ENCODE measurements at regions not wholly inside any gene's neighbourhood (a gene's known extent, or its start where the extent isn't known, plus 50 kb on each side); places are given as distances from the start of the nearest gene placed in this dataset.
"Not testable (repeated sequence)": the region's sequence is repeated elsewhere in the genome, so short reads cannot be mapped to it uniquely, and the experiment has no call there.

DNA sequence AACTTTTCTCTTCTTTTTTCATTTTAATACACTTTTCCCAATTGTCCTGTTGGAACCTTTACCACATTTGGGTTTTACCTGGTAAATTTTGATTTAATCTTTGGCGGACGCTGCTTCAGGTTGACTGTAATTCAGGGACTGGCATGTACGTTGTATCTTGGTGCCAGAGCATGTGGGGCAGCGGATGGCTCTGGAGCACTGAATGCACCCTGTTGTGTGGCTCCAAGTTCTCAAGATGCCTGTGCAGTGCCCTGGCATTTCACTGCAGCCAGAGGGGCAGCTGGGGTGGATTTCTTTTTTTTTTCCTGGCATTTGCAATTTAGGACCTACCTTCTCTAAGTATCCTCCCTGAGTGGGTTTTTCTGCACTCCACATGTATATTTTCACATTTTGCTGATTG is 242.2 kb downstream of the BLID start:
- no peak overlapping the region for H3K27ac ChIP-seq
- H3K4me1 ChIP-seq (replicated peaks): no peaks in the 10 kb centered on the region
- no peaks in the 10 kb centered on the region for H3K36me3 ChIP-seq
- H3K27me3 ChIP-seq (replicated peaks): no peaks in the 10 kb centered on the region
- no peak for DNase-seq (ENCODE audit: low read depth in 1 of 2, low spot score in 2 of 2)
- H3K9me3 ChIP-seq (replicated peaks): no peaks in the 10 kb centered on the region
- H3K4me3 ChIP-seq: no peak overlapping the region

DNA sequence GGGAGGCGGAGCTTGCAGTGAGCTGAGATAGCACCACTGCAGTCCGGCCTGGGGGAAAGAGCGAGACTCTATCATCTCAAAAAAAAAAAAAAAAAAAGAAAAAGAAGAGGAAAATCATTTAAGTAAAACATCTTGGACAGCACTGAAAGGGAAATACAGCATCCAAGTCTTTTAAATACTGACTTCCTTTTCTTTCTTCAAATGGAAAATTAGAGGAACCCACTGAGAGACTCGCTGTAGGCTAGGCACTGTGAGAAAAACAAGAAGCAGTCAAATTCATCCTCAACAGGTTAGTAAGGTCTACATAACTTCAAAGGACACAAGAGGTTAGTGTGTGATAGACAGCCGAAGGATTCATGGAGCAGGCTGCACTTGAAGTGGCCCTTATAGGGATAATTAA is 243.7 kb downstream of the BLID start:
- no peak for DNase-seq (ENCODE audit: low read depth in 1 of 2, low spot score in 2 of 2)
- Histone ChIP-seq H3K27ac (no peak overlapping the region), H3K27me3 (replicated peaks) (no peaks in the 10 kb centered on the region), H3K4me3 (no peak overlapping the region), H3K4me1 (replicated peaks) (no peaks in the 10 kb centered on the region), H3K36me3 (no peaks in the 10 kb centered on the region), H3K9me3 (replicated peaks) (no peaks in the 10 kb centered on the region)

DNA sequence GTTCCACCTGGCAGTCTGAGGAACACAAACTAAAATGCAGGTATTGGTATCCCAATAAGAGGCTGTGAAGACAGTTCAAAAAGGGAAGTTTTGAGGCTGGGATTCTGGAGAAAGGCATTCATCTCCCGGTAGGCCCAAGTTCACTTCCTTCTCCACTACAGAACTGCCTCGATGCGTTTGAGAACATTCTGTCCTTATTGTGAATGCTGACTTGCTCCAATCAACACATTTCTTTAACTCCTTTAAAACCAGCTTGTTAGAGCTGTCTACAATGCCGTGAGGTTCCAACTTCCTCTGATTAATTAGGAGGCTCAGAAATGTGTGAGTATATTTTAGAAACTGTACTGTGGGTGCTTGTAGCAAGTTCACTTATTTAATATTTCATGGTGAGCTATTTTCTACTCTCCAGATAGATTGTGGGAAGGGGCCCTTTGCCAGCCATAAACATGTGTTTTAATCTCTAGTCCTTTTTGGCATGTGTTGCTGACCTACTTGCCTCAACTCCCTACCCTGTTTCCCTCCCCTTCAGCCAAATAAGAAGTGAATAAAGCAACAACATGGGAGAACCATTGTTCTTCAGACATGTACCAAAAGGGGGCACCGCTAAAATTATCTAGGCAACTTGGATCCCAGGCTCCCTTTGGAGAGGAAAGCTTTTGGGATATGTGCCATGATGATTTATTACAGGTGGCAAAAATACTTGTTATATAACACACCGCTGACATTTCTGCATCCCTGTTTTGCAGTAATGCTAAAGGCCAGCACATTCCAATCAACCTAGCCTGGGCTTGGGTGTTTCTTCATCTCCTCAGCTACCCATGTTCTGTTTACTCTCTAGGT is 245.6 kb downstream of the BLID start:
- no peaks in the 10 kb centered on the region for H3K4me1 ChIP-seq (replicated peaks)
- no peak overlapping the region for H3K4me3 ChIP-seq
- DNase-seq (ENCODE audit: low read depth in 1 of 2, low spot score in 2 of 2): no peak
- H3K27me3 ChIP-seq (replicated peaks): no peaks in the 10 kb centered on the region
- no peak overlapping the region for H3K27ac ChIP-seq
- H3K36me3 ChIP-seq: no peaks in the 10 kb centered on the region
- no peaks in the 10 kb centered on the region for H3K9me3 ChIP-seq (replicated peaks)

DNA sequence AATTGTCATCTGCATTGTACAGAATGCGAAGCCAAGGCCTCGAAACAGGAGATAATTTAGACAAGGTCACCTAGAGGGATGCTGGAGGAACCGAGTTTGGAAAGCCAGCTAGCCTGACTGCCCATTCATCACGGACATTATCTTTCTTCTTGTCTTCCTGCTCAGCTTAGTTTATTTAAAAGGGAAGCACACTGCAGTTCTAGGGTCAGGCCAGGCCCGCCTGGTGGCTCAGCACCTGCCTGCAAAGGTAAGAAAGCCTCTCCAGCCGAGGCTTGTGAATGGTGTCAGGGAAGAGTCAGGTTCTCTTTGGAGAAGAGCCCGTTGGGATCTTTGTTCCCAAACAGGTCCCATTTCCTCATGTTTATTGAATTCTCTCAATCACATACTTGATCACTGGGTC is 246.5 kb downstream of the BLID start:
- no peaks in the 10 kb centered on the region for H3K9me3 ChIP-seq (replicated peaks)
- no peaks in the 10 kb centered on the region for H3K4me1 ChIP-seq (replicated peaks)
- no peak overlapping the region for H3K4me3 ChIP-seq
- no peaks in the 10 kb centered on the region for H3K27me3 ChIP-seq (replicated peaks)
- DNase-seq (ENCODE audit: low read depth in 1 of 2, low spot score in 2 of 2): no peak
- H3K36me3 ChIP-seq: no peaks in the 10 kb centered on the region
- no peak overlapping the region for H3K27ac ChIP-seq

DNA sequence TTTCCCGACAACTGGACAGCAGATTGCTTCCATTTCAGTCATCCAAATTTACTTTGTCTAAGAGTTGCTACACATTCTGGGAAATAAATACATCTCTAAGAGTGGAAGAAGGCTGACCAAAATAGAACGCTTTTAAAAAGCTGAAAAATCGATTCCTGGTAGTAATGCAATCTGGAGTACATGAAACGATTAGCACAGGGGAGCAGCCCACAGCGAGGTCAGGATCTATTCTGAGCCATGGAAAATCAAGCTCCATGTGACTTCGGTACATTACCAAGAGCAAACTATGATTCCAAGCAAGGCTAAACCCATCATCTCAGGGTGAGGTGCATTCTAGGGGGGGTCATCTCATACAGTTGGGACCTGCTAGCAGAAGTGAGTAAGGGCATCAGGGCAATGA is 249.3 kb downstream of the BLID start:
- Histone ChIP-seq H3K9me3 (replicated peaks) (no peaks in the 10 kb centered on the region), H3K4me3 (no peak overlapping the region), H3K27me3 (replicated peaks) (no peaks in the 10 kb centered on the region), H3K4me1 (replicated peaks) (no peaks in the 10 kb centered on the region), H3K36me3 (no peaks in the 10 kb centered on the region), H3K27ac (no peak overlapping the region)
- no peak for DNase-seq (ENCODE audit: low read depth in 1 of 2, low spot score in 2 of 2)

DNA sequence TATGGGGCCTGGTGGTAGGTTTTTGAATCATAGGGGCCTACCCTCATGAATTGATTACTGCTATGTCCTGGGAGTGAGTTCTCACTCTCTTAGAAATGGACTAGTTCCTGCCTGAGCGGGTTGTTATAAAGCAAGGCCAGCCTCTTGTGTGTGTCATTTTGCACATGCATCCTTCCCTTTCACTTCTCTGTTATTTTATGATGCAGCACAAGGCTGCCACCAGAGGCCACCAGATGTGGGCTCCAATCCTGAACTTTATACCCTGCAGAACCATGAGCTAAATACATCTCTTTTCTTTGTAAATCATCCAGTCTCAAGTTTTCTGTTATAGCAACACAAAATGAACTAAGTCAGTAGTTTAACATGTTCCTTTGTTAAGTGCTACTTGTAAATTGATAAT is 251.4 kb downstream of the BLID start:
- Histone ChIP-seq H3K4me1 (replicated peaks) (no peaks in the 10 kb centered on the region), H3K4me3 (no peak overlapping the region), H3K27me3 (replicated peaks) (no peaks in the 10 kb centered on the region), H3K36me3 (no peaks in the 10 kb centered on the region), H3K27ac (no peak overlapping the region), H3K9me3 (replicated peaks) (no peaks in the 10 kb centered on the region)
- DNase-seq (ENCODE audit: low read depth in 1 of 2, low spot score in 2 of 2): no peak

DNA sequence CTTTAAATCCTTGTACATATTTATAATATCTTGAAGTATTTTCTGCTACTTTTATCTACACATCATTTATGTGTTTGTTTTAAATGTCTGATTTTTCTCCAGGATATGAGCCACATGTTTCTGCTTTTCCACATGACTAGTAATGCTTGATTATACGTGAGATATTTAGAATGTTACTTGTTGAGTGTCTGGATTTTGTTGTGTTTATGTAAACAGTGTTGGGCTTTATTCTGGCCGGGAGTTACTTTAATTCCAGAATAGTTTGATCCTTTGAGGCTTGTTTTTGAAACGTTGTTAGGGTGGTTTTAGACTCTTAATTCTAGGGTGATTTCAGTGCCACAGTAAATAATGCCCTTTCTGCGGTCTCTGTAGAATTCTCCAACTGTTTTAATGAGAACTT is 252.9 kb downstream of the BLID start:
- Histone ChIP-seq H3K27ac (no peak overlapping the region), H3K4me3 (no peak overlapping the region), H3K4me1 (replicated peaks) (no peaks in the 10 kb centered on the region), H3K9me3 (replicated peaks) (no peaks in the 10 kb centered on the region), H3K36me3 (no peaks in the 10 kb centered on the region), H3K27me3 (replicated peaks) (no peaks in the 10 kb centered on the region)
- no peak for DNase-seq (ENCODE audit: low read depth in 1 of 2, low spot score in 2 of 2)

DNA sequence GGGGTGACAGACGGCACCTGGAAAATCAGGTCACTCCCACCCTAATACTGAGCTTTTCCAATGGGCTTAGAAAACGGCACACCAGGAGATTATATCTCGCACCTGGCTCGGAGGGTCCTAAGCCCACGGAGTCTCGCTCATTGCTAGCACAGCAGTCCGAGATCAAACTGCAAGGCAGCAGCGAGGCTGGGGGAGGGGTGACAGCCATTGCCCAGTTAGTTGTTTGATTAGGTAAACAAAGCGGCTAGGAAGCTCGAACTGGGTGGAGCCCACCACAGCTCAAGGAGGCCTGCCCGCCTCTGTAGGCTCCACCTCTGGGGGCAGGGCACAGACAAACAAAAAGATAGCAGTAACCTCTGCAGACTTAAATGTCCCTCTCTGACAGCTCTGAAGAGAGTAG is 260.9 kb downstream of the BLID start:
- H3K27ac ChIP-seq; H3K36me3 ChIP-seq; DNase-seq (ENCODE audit: low read depth in 1 of 2, low spot score in 2 of 2); H3K4me1 ChIP-seq (replicated peaks); H3K27me3 ChIP-seq (replicated peaks); H3K4me3 ChIP-seq; H3K9me3 ChIP-seq (replicated peaks): not testable (repeated sequence)

DNA sequence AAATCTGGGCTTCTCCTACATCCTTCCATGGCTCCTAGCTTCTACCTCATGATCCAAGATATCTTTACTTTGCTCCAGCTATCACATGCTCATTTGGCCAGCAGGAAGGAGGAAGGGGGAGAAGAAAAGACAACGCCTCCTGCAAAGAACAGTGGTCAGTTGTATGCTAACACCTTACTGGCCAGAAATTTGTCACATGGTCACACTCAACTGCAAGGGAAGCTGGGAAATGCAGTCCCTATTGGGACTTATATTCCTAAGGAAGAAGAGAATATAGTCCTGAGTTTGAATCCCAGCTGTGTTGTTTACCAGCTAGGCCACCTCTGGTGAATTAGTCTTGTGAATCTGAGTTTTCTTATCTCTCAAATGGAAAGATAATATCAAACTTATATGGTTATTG is 272.0 kb downstream of the BLID start:
- Histone ChIP-seq H3K27me3 (replicated peaks) (no peaks in the 10 kb centered on the region), H3K36me3 (no peaks in the 10 kb centered on the region), H3K9me3 (replicated peaks) (no peaks in the 10 kb centered on the region), H3K27ac (no peak overlapping the region), H3K4me3 (no peak overlapping the region), H3K4me1 (replicated peaks) (no peaks in the 10 kb centered on the region)
- DNase-seq (ENCODE audit: low read depth in 1 of 2, low spot score in 2 of 2): no peak

DNA sequence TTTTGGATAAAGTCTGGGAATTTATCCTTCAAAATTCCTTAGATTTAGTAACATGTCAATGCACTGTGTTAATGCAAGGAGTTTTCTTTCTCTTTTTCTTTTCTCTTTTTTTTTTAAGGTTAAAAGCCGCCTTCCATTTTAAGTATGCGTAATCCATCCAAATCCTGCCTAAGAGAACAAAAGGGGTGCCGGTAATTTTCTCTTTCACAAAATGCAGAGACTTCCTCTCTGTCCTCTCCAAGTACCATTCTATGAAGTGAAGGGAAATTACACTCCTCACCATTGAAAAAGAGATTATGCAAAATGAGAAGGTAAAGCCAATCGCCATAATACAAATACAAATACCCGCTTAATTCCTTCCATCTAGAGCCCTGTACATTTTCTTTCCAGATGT is 273.8 kb downstream of the BLID start:
- Histone ChIP-seq H3K4me1 (replicated peaks) (no peaks in the 10 kb centered on the region), H3K27me3 (replicated peaks) (no peaks in the 10 kb centered on the region), H3K27ac (no peak overlapping the region), H3K9me3 (replicated peaks) (no peaks in the 10 kb centered on the region), H3K36me3 (no peaks in the 10 kb centered on the region), H3K4me3 (no peak overlapping the region)
- DNase-seq (ENCODE audit: low read depth in 1 of 2, low spot score in 2 of 2): no peak

DNA sequence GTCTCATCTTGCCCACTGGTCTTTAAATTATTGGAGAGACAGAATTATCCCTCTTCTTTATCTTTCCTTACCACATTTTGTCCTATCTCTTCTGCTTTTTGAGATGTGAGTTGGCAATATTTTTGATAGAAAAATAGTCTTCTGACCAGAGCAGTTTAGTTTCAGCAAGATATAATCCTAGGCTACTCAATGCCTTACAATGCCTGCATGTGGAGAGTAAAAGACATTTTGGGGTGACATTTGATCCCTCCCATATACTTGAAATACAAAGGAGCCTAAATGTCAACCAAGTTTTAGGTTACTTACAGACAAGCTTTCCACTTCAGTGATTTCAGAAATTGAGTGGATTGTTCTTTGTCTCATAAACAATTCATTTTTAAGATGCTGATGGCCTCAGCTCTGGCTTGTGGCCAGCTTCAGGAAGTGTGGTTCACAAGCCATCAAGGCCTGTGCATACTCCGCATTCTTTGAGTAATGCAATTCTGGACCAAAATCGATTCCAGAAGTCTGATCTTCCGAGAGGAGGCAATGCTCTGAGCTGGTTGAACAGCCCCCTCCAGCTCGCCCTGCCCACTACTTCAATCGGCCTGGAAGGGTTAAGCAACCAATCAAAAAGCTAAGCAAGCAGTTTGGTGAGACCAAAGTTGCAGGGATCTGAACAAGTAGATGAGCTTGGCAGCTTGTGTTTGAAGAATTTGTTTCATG is 274.4 kb downstream of the BLID start:
- Histone ChIP-seq H3K9me3 (replicated peaks) (no peaks in the 10 kb centered on the region), H3K27me3 (replicated peaks) (no peaks in the 10 kb centered on the region), H3K4me3 (no peak overlapping the region), H3K27ac (no peak overlapping the region), H3K36me3 (no peaks in the 10 kb centered on the region), H3K4me1 (replicated peaks) (no peaks in the 10 kb centered on the region)
- DNase-seq (ENCODE audit: low read depth in 1 of 2, low spot score in 2 of 2): no peak

DNA sequence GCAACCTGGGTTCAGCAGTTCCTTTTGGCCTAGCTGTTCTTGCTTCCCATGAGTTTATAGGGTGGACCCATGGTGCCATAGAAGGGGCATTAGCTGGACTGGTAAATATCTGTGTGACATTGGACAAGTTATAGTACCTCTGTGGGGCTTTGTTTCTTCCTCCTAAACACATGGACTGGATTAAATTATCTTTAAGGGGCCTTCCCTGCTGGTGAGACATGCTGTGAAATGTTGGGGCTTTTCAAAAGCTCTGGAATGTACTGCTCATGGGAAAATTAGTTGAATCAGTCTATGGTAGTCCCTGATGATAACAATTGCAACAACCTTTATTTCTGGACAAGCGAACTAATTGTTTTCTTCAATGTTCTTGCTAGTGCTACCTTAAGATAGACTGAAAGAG is 276.2 kb downstream of the BLID start:
- Histone ChIP-seq H3K4me1 (replicated peaks) (no peaks in the 10 kb centered on the region), H3K4me3 (no peak overlapping the region), H3K36me3 (no peaks in the 10 kb centered on the region), H3K27me3 (replicated peaks) (no peaks in the 10 kb centered on the region), H3K9me3 (replicated peaks) (no peaks in the 10 kb centered on the region), H3K27ac (no peak overlapping the region)
- no peak for DNase-seq (ENCODE audit: low read depth in 1 of 2, low spot score in 2 of 2)

DNA sequence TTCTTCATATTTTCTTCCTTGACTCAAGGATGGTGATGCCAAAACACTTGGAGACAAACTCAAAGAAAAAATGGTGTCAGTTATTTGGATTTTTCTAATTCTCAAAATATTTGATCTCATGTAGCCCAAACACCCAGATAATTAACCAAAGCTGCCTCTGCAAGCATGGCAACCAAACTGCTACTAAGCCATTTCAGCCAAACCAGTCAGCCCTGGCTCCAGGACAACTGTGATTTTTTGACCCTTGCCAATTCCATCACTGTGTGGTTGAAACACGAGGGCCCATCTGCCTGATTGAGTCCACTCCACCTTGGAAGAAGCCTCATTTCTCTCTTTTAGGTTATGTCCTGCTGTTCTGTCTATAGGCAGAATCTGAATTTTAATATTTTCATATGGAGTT is 277.4 kb downstream of the BLID start:
- no peak overlapping the region for H3K27ac ChIP-seq
- no peak for DNase-seq (ENCODE audit: low read depth in 1 of 2, low spot score in 2 of 2)
- H3K36me3 ChIP-seq: no peaks in the 10 kb centered on the region
- no peaks in the 10 kb centered on the region for H3K4me1 ChIP-seq (replicated peaks)
- H3K27me3 ChIP-seq (replicated peaks): no peaks in the 10 kb centered on the region
- no peaks in the 10 kb centered on the region for H3K9me3 ChIP-seq (replicated peaks)
- H3K4me3 ChIP-seq: no peak overlapping the region

DNA sequence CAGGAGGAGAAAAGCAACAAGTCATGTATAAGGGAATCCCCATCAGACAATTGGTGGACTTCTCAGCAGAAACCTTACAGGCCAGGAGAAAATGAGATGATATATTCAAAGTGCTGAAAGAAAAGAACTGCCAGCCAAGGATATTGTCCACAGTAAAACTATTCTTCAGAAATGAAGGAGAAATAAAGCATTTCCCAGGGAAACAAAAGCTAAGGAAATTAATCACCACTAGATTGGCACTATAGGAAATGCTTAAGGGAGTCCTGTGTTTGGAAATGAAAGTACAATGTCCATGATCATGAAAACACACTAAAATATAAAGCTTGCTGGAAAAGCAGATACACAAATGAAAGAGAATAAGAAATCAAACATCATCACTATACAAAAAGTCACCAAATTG is 282.0 kb downstream of the BLID start:
- Histone ChIP-seq H3K27me3 (replicated peaks) (no peaks in the 10 kb centered on the region), H3K4me1 (replicated peaks) (no peaks in the 10 kb centered on the region), H3K27ac (no peak overlapping the region), H3K9me3 (replicated peaks) (no peaks in the 10 kb centered on the region), H3K36me3 (no peaks in the 10 kb centered on the region), H3K4me3 (no peak overlapping the region)
- no peak for DNase-seq (ENCODE audit: low read depth in 1 of 2, low spot score in 2 of 2)

Measured in SJSA1 (cell line).